GM23338 (cell line): ENCODE measurements at regions not wholly inside any gene's neighbourhood (a gene's known extent, or its start where the extent isn't known, plus 50 kb on each side); places are given as distances from the start of the nearest gene placed in this dataset.

Experiments used
- CREB1 ChIP-seq: fragments of 250-450 bp; sonication (Bioruptor Pico); IDR thresholded peaks from 2 replicates; pipeline ENCODE4 v1.5.0; 2020; ENCODE audit warnings: low read depth, mild to moderate bottlenecking, moderate library complexity
- CTCF ChIP-seq, 2 experiments: fragments of 200-600 bp in 1 of 2; sonication (generic) in 1 of 2; conservative IDR thresholded peaks; 2 replicates each; pipeline versions ENCODE4 v1.5.1 to v1.6.1; 2016 to 2017; ENCODE audit warnings: antibody characterized with exemption in 2 of 2, low read depth in 2 of 2, mild to moderate bottlenecking in 2 of 2, moderate library complexity in 1 of 2
- EZH2 ChIP-seq: fragments of 200-600 bp; sonication (generic); IDR thresholded peaks from one replicate; pipeline ENCODE4 v1.8.0; 2017; ENCODE audit warnings: antibody characterized with exemption, mild to moderate bottlenecking, low read depth; ENCODE audit not compliant: unreplicated experiment
- NANOG ChIP-seq: IDR thresholded peaks from 2 replicates; pipeline ENCODE4 v1.6.1; 2016; ENCODE audit warnings: antibody characterized with exemption, borderline replicate concordance
- POLR2AphosphoS5 ChIP-seq: IDR thresholded peaks from 2 replicates; pipeline ENCODE4 v1.6.1; 2016; ENCODE audit warnings: antibody characterized with exemption, low read depth
- REST ChIP-seq: IDR thresholded peaks from one replicate; pipeline ENCODE4 v1.6.1; 2018; ENCODE audit warnings: antibody characterized with exemption; ENCODE audit not compliant: unreplicated experiment
- STAT1 ChIP-seq: IDR thresholded peaks from one replicate; pipeline ENCODE4 v1.6.1; 2016; ENCODE audit warnings: antibody characterized with exemption; ENCODE audit not compliant: unreplicated experiment
- ZNF331 ChIP-seq: fragments of 250-450 bp; sonication (Bioruptor Pico); IDR thresholded peaks from 2 replicates; pipeline ENCODE4 v1.5.0; 2020; ENCODE audit warnings: low read depth, mild to moderate bottlenecking, moderate library complexity

- TF ChIP-seq CTCF (conservative IDR thresholded peaks at IDR 0.05; ENCODE audit: low read depth in 2 of 2): no peak
- no peak for TF ChIP-seq EZH2
- no peak for TF ChIP-seq STAT1
- no peak for TF ChIP-seq ZNF331
- no peak for TF ChIP-seq POLR2AphosphoS5
- no peak for TF ChIP-seq CREB1 (CRISPR knock-in tag)
- TF ChIP-seq REST: no peak
- TF ChIP-seq NANOG: no peak
Measured at GRCh38 chr6:18978337-18979128, 591.4 kb downstream of the RNF144B start.
